ENCODE measurements at regions not wholly inside any gene's neighbourhood (a gene's known extent, or its start where the extent isn't known, plus 50 kb on each side); places are given as distances from the start of the nearest gene placed in this dataset.

- Histone ChIP-seq H3K4me3 (ENCODE audit: low read length) (no peak overlapping the region), H3K27ac (ENCODE audit: low read length) (no peak overlapping the region), H3K9me3 (ENCODE audit: control insufficient read depth, insufficient read depth, low read length) (no peaks in the 10 kb centered on the region), H3K36me3 (ENCODE audit: control insufficient read depth, insufficient read depth, low read length) (no peaks in the 10 kb centered on the region), H3K4me1 (ENCODE audit: control insufficient read depth, insufficient read depth, low read length) (no peaks in the 10 kb centered on the region), H3K27me3 (ENCODE audit: control insufficient read depth, insufficient read depth, low read length) (no peaks in the 10 kb centered on the region)
- DNase-seq (ENCODE audit: low read depth, low spot score) = no peak
- WGBS (ENCODE audit: insufficient coverage, insufficient read length) = no CpG with 5 or more reads among the region's 3 CpGs
Measured at GRCh38 chr1:221822591-221822990, 80.7 kb upstream of the DUSP10 start.

GRCh38 chr1:221816899-221817298, 75.0 kb upstream of the DUSP10 start:
- no CpG with 5 or more reads among the region's 3 CpGs for WGBS (ENCODE audit: insufficient coverage, insufficient read length)
- H3K27ac ChIP-seq (ENCODE audit: low read length) = no peak overlapping the region
- no peak for DNase-seq (ENCODE audit: low read depth, low spot score)
- no peaks in the 10 kb centered on the region for H3K27me3 ChIP-seq (ENCODE audit: control insufficient read depth, insufficient read depth, low read length)
- no peak overlapping the region for H3K4me3 ChIP-seq (ENCODE audit: low read length)
- no peaks in the 10 kb centered on the region for H3K36me3 ChIP-seq (ENCODE audit: control insufficient read depth, insufficient read depth, low read length)
- H3K4me1 ChIP-seq (ENCODE audit: control insufficient read depth, insufficient read depth, low read length) = no peaks in the 10 kb centered on the region; the same call in 1 of the 2 replicates
- no peaks in the 10 kb centered on the region for H3K9me3 ChIP-seq (ENCODE audit: control insufficient read depth, insufficient read depth, low read length)

- no CpG with 5 or more reads among the region's 1 CpG for WGBS (ENCODE audit: insufficient coverage, insufficient read length)
- no peaks in the 10 kb centered on the region for H3K9me3 ChIP-seq (ENCODE audit: control insufficient read depth, insufficient read depth, low read length)
- no peak for DNase-seq (ENCODE audit: low read depth, low spot score)
- no peak overlapping the region for H3K27ac ChIP-seq (ENCODE audit: low read length)
- no peaks in the 10 kb centered on the region for H3K27me3 ChIP-seq (ENCODE audit: control insufficient read depth, insufficient read depth, low read length)
- H3K4me1 ChIP-seq (ENCODE audit: control insufficient read depth, insufficient read depth, low read length) = no peaks in the 10 kb centered on the region; the same call in 1 of the 2 replicates
- no peak overlapping the region for H3K4me3 ChIP-seq (ENCODE audit: low read length)
- H3K36me3 ChIP-seq (ENCODE audit: control insufficient read depth, insufficient read depth, low read length) = no peaks in the 10 kb centered on the region
Measured at GRCh38 chr1:221815660-221816059, 73.8 kb upstream of the DUSP10 start.

GRCh38 chr1:221813887-221814286, 72.0 kb upstream of the DUSP10 start:
- no peak for DNase-seq (ENCODE audit: low read depth, low spot score)
- no peak overlapping the region for H3K4me3 ChIP-seq (ENCODE audit: low read length)
- no peaks in the 10 kb centered on the region for H3K27me3 ChIP-seq (ENCODE audit: control insufficient read depth, insufficient read depth, low read length)
- no peaks in the 10 kb centered on the region for H3K9me3 ChIP-seq (ENCODE audit: control insufficient read depth, insufficient read depth, low read length)
- H3K4me1 ChIP-seq (ENCODE audit: control insufficient read depth, insufficient read depth, low read length) = no peaks in the 10 kb centered on the region; the same call in 1 of the 2 replicates
- H3K36me3 ChIP-seq (ENCODE audit: control insufficient read depth, insufficient read depth, low read length) = no peaks in the 10 kb centered on the region
- WGBS (ENCODE audit: insufficient coverage, insufficient read length) = no CpG with 5 or more reads among the region's 1 CpG
- no peak overlapping the region for H3K27ac ChIP-seq (ENCODE audit: low read length)

- H3K9me3 ChIP-seq (ENCODE audit: control insufficient read depth, insufficient read depth, low read length) = no peaks in the 10 kb centered on the region
- no peaks in the 10 kb centered on the region; the same call in 1 of the 2 replicates for H3K4me1 ChIP-seq (ENCODE audit: control insufficient read depth, insufficient read depth, low read length)
- no peak overlapping the region for H3K27ac ChIP-seq (ENCODE audit: low read length)
- whole genome bisulfite sequencing (ENCODE audit: insufficient coverage, insufficient read length) = no CpG with 5 or more reads among the region's 8 CpGs
- H3K27me3 ChIP-seq (ENCODE audit: control insufficient read depth, insufficient read depth, low read length) = no peaks in the 10 kb centered on the region
- no peak for DNase-seq (ENCODE audit: low read depth, low spot score)
- no peaks in the 10 kb centered on the region for H3K36me3 ChIP-seq (ENCODE audit: control insufficient read depth, insufficient read depth, low read length)
- no peak overlapping the region for H3K4me3 ChIP-seq (ENCODE audit: low read length)
Measured at GRCh38 chr1:221812905-221813597, 71.2 kb upstream of the DUSP10 start.

- no peak for DNase-seq (ENCODE audit: low read depth, low spot score)
- Histone ChIP-seq H3K9me3 (ENCODE audit: control insufficient read depth, insufficient read depth, low read length) (no peaks in the 10 kb centered on the region), H3K4me3 (ENCODE audit: low read length) (no peak overlapping the region), H3K36me3 (ENCODE audit: control insufficient read depth, insufficient read depth, low read length) (no peaks in the 10 kb centered on the region), H3K27ac (ENCODE audit: low read length) (no peak overlapping the region), H3K27me3 (ENCODE audit: control insufficient read depth, insufficient read depth, low read length) (no peaks in the 10 kb centered on the region), H3K4me1 (ENCODE audit: control insufficient read depth, insufficient read depth, low read length) (no peaks in the 10 kb centered on the region; the same call in 1 of the 2 replicates)
- WGBS (ENCODE audit: insufficient coverage, insufficient read length) = no CpG with 5 or more reads among the region's 2 CpGs
Measured at GRCh38 chr1:221812088-221812752, 70.3 kb upstream of the DUSP10 start.

- no peaks in the 10 kb centered on the region for H3K4me1 ChIP-seq (ENCODE audit: control insufficient read depth, insufficient read depth, low read length)
- no peaks in the 10 kb centered on the region for H3K27me3 ChIP-seq (ENCODE audit: control insufficient read depth, insufficient read depth, low read length)
- WGBS (ENCODE audit: insufficient coverage, insufficient read length) = no CpG with 5 or more reads among the region's 2 CpGs
- H3K4me3 ChIP-seq (ENCODE audit: low read length) = no peak overlapping the region
- no peak for DNase-seq (ENCODE audit: low read depth, low spot score)
- no peak overlapping the region for H3K27ac ChIP-seq (ENCODE audit: low read length)
- H3K36me3 ChIP-seq (ENCODE audit: control insufficient read depth, insufficient read depth, low read length) = no peaks in the 10 kb centered on the region
- no peaks in the 10 kb centered on the region for H3K9me3 ChIP-seq (ENCODE audit: control insufficient read depth, insufficient read depth, low read length)
Measured at GRCh38 chr1:221810406-221810805, 68.5 kb upstream of the DUSP10 start.

- no peak overlapping the region for H3K27ac ChIP-seq (ENCODE audit: low read length)
- no peaks in the 10 kb centered on the region for H3K4me1 ChIP-seq (ENCODE audit: control insufficient read depth, insufficient read depth, low read length)
- DNase-seq (ENCODE audit: low read depth, low spot score) = no peak
- no peaks in the 10 kb centered on the region for H3K36me3 ChIP-seq (ENCODE audit: control insufficient read depth, insufficient read depth, low read length)
- no peaks in the 10 kb centered on the region for H3K27me3 ChIP-seq (ENCODE audit: control insufficient read depth, insufficient read depth, low read length)
- no CpG with 5 or more reads among the region's 12 CpGs for WGBS (ENCODE audit: insufficient coverage, insufficient read length)
- H3K4me3 ChIP-seq (ENCODE audit: low read length) = no peak overlapping the region
- H3K9me3 ChIP-seq (ENCODE audit: control insufficient read depth, insufficient read depth, low read length) = no peaks in the 10 kb centered on the region
Measured at GRCh38 chr1:221809091-221810029, 67.5 kb upstream of the DUSP10 start.

- Histone ChIP-seq H3K27me3 (ENCODE audit: control insufficient read depth, insufficient read depth, low read length) (no peaks in the 10 kb centered on the region), H3K27ac (ENCODE audit: low read length) (no peak overlapping the region), H3K4me1 (ENCODE audit: control insufficient read depth, insufficient read depth, low read length) (no peaks in the 10 kb centered on the region), H3K4me3 (ENCODE audit: low read length) (no peak overlapping the region), H3K9me3 (ENCODE audit: control insufficient read depth, insufficient read depth, low read length) (no peaks in the 10 kb centered on the region), H3K36me3 (ENCODE audit: control insufficient read depth, insufficient read depth, low read length) (no peaks in the 10 kb centered on the region)
- DNase-seq (ENCODE audit: low read depth, low spot score) = no peak
Measured at GRCh38 chr1:221806984-221807383, 65.1 kb upstream of the DUSP10 start.

- no CpG with 5 or more reads among the region's 1 CpG for WGBS (ENCODE audit: insufficient coverage, insufficient read length)
- Histone ChIP-seq H3K27ac (ENCODE audit: low read length) (no peak overlapping the region), H3K36me3 (ENCODE audit: control insufficient read depth, insufficient read depth, low read length) (no peaks in the 10 kb centered on the region), H3K27me3 (ENCODE audit: control insufficient read depth, insufficient read depth, low read length) (no peaks in the 10 kb centered on the region), H3K4me1 (ENCODE audit: control insufficient read depth, insufficient read depth, low read length) (no peaks in the 10 kb centered on the region), H3K9me3 (ENCODE audit: control insufficient read depth, insufficient read depth, low read length) (no peaks in the 10 kb centered on the region), H3K4me3 (ENCODE audit: low read length) (no peak overlapping the region)
- DNase-seq (ENCODE audit: low read depth, low spot score) = no peak
Measured at GRCh38 chr1:221806236-221806635, 64.3 kb upstream of the DUSP10 start.

Measured in iPS DF 6.9 (cell line).